ENCODE measurements at regions not wholly inside any gene's neighbourhood (a gene's known extent, or its start where the extent isn't known, plus 50 kb on each side); places are given as distances from the start of the nearest gene placed in this dataset.

DNA sequence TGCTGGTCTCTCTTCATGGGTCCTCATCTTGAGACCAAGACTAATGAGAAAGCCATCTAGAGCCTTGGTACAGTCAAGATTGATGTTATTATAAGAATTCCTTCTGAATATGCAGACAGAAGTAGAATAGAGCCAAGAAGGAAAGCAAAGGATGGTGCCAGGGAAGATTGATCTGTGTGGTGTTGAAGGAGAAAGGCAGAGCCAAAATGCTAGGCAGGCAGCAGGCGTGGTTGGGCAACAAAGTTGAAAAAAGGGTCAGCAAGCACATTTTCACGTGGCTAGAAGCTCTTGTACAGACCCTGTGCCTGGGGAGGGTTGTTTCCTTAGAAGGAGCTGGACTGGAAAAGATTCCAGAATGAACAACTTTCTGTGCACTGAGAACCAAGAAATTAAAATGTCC is 319.7 kb upstream of the ARGLU1 start:
- dilution Hi-C loops (cut with MboI; ENCODE audit: extremely low pct_ligation_motif_present, low sequenced_read_pairs), result no loop called here
- H3K4me1 ChIP-seq (ENCODE audit: control insufficient read depth, extremely low read depth, insufficient read depth, low read length), result no peaks in the 10 kb centered on the region
- no peaks in the 10 kb centered on the region for H4K20me1 ChIP-seq (replicated peaks; ENCODE audit: control insufficient read depth, extremely low read depth, insufficient read depth, low read length)
- H3K9me3 ChIP-seq (replicated peaks; ENCODE audit: control insufficient read depth, insufficient read depth, low read length), result no peaks in the 10 kb centered on the region
- no peaks in the 10 kb centered on the region for H3K36me3 ChIP-seq (ENCODE audit: control insufficient read depth in 2 of 2, extremely low read depth in 1 of 2, insufficient read depth in 2 of 2, low read length in 2 of 2)
- DNase-seq (ENCODE audit: low read depth, low spot score) (no peak), FAIRE-seq (no peak)
- intact Hi-C loops (cut with micrococcal nuclease), result no loop called here
- no TSS peak for BruUV-seq (replicated peaks)
- POLR2A ChIA-PET, result no interaction called here
- H3K9ac ChIP-seq (replicated peaks; ENCODE audit: extremely low read depth, insufficient read depth, low read length), result no peak overlapping the region
- CTCF ChIA-PET, result no interaction called here
- H2AFZ ChIP-seq (ENCODE audit: low read depth, low read length), result no peak overlapping the region
- no peak overlapping the region for H3K4me3 ChIP-seq (replicated peaks in 1 of 3; ENCODE audit: insufficient read depth in 1 of 3, low read depth in 1 of 3, low read length in 3 of 3)
- no peak overlapping the region for H3K27ac ChIP-seq (ENCODE audit: insufficient read depth, low read depth, low read length)
- H3K79me2 ChIP-seq (ENCODE audit: control insufficient read depth, insufficient read depth, low read length), result no peaks in the 10 kb centered on the region
- H3K9me1 ChIP-seq (replicated peaks; ENCODE audit: control insufficient read depth, extremely low read depth, insufficient read depth, low read length), result no peaks in the 10 kb centered on the region
- no peak overlapping the region for H3K4me2 ChIP-seq (ENCODE audit: insufficient read depth, low read length)
- TF ChIP-seq GATA2 (IDR thresholded peaks at IDR 0.05; ENCODE audit: insufficient read depth, insufficient read length, low read depth, low read length) (no peak), EZH2 (IDR thresholded peaks at IDR 0.05; ENCODE audit: borderline replicate concordance, low read depth, low read length, severe bottlenecking) (no peak), FOS (IDR thresholded peaks at IDR 0.05; ENCODE audit: borderline replicate concordance, insufficient read depth, low read length) (no peak), JUN (IDR thresholded peaks at IDR 0.05; ENCODE audit: borderline replicate concordance, insufficient read depth, insufficient read length, low read depth) (no peak), MYC (IDR thresholded peaks at IDR 0.05; ENCODE audit: low read depth, low read length) (no peak), POLR2AphosphoS5 (IDR thresholded peaks at IDR 0.05; ENCODE audit: insufficient read depth, low read depth, low read length) (no peak), POLR2A (IDR thresholded peaks at IDR 0.05; ENCODE audit: low read depth, low read length) (no peak)
- TF ChIP-seq, protein P1, sequence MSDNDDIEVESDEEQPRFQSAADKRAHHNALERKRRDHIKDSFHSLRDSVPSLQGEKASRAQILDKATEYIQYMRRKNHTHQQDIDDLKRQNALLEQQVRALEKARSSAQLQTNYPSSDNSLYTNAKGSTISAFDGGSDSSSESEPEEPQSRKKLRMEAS (IDR thresholded peaks at IDR 0.05; ENCODE audit: insufficient read depth, insufficient read length), result no peak
- TF ChIP-seq, protein P2, sequence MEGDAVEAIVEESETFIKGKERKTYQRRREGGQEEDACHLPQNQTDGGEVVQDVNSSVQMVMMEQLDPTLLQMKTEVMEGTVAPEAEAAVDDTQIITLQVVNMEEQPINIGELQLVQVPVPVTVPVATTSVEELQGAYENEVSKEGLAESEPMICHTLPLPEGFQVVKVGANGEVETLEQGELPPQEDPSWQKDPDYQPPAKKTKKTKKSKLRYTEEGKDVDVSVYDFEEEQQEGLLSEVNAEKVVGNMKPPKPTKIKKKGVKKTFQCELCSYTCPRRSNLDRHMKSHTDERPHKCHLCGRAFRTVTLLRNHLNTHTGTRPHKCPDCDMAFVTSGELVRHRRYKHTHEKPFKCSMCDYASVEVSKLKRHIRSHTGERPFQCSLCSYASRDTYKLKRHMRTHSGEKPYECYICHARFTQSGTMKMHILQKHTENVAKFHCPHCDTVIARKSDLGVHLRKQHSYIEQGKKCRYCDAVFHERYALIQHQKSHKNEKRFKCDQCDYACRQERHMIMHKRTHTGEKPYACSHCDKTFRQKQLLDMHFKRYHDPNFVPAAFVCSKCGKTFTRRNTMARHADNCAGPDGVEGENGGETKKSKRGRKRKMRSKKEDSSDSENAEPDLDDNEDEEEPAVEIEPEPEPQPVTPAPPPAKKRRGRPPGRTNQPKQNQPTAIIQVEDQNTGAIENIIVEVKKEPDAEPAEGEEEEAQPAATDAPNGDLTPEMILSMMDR (IDR thresholded peaks at IDR 0.05; ENCODE audit: extremely low read depth in 1 of 2, insufficient read depth in 1 of 2, low read depth in 1 of 2, low read length in 2 of 2), result no peak
- H3K27me3 ChIP-seq (ENCODE audit: control insufficient read depth in 2 of 2, insufficient read depth in 2 of 2, low read length in 2 of 2), result no peaks in the 10 kb centered on the region
